Lung (tissue), 11 donors: ENCODE measurements at regions not wholly inside any gene's neighbourhood (a gene's known extent, or its start where the extent isn't known, plus 50 kb on each side); places are given as distances from the start of the nearest gene placed in this dataset.

Experiments used
- ATAC-seq: fragments of 200-7000 bp; cut with Tn5 transposase; one replicate; pipeline ENCODE4 v1.9.1; 2020; ENCODE audit warnings: moderate number of reproducible peaks; ENCODE audit not compliant: insufficient read depth, low FRiP score
- DNase-seq, 3 donors: peaks; one replicate each; pipeline ENCODE4 v3.0.0-alpha.2; 2013 to 2017
- H3K27ac ChIP-seq, 2 donors: one replicate each; pipeline ENCODE4 v1.5.1; 2013; ENCODE audit warnings: mild to moderate bottlenecking in 2 of 2, moderate library complexity in 2 of 2, control low read depth in 1 of 2, inconsistent platforms in 1 of 2, low read depth in 1 of 2, low read length in 1 of 2
- H3K27me3 ChIP-seq, 3 donors: one replicate each; pipeline ENCODE4 v1.5.1; 2013; ENCODE audit warnings: low read length in 2 of 3; ENCODE audit not compliant: control insufficient read depth in 3 of 3, insufficient read depth in 3 of 3
- H3K36me3 ChIP-seq, 4 donors: one replicate each; pipeline ENCODE4 v1.5.1; 2013; ENCODE audit warnings: low read length in 4 of 4, mild to moderate bottlenecking in 1 of 4, moderate library complexity in 1 of 4; ENCODE audit not compliant: control insufficient read depth in 4 of 4, insufficient read depth in 4 of 4
- H3K4me1 ChIP-seq, 5 donors: one replicate each; pipeline ENCODE4 v1.5.1; 2013; ENCODE audit warnings: low read length in 5 of 5, mild to moderate bottlenecking in 2 of 5, moderate library complexity in 1 of 5; ENCODE audit not compliant: control insufficient read depth in 5 of 5, insufficient read depth in 5 of 5
- H3K4me3 ChIP-seq: one replicate; pipeline ENCODE4 v1.5.1; 2013; ENCODE audit warnings: mild to moderate bottlenecking, control low read depth, moderate library complexity
- H3K9ac ChIP-seq, 2 donors: one replicate each; pipeline ENCODE4 v1.5.1; 2013; ENCODE audit warnings: low read length in 2 of 2, control low read depth in 1 of 2; ENCODE audit not compliant: insufficient read depth in 1 of 2
- H3K9me3 ChIP-seq, 4 donors: one replicate each; pipeline ENCODE4 v1.5.1; 2013; ENCODE audit warnings: low read length in 3 of 4, mild to moderate bottlenecking in 1 of 4, moderate library complexity in 1 of 4; ENCODE audit not compliant: control insufficient read depth in 4 of 4, insufficient read depth in 3 of 4
- CTCF ChIP-seq: IDR thresholded peaks from 2 replicates; pipeline ENCODE4 v1.5.1; 2012; ENCODE audit warnings: mild to moderate bottlenecking; ENCODE audit errors: control extremely low read depth, extremely low read depth
- whole genome bisulfite sequencing, 2 donors: extraction: QIAGEN DNeasy Blood & Tissue Kit; methylation state at CpG; one replicate each; pipeline ENCODE4 v1.1.7; 2013; 5-methylcytosine and 5-hydroxymethylcytosine counted together
- donor health status: control.
- donor health status: control.
- donor health status: Bipolar disorder and iron deficiency.
- donor health status: healthy.
- donor health status: DM: yes; HTN: yes; CAD: no.

DNA sequence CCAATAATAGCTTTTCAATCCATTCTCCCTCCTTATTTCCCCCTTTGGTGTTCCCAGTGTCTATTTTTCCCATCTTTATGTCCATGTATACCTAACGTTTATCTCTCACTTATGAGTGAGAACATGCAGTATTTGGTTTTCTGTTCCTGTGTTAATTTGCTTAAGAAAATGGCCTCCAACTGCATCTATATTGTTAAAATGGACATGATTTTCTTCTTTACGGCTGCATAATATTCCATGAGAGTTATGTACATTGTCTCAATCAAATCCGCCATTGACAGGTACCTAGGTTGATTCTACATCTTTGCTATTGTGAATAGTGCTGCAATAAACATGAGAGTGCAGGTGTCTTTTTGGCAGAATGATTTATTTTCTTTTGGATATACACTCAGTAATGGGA, 126.7 kb downstream of the CTH start:
- Histone ChIP-seq H3K4me3 (no peak overlapping the region), H3K27me3 (no peaks in the 10 kb centered on the region), H3K36me3 (no peaks in the 10 kb centered on the region), H3K9ac (no peak overlapping the region), H3K9me3 (no peaks in the 10 kb centered on the region), H3K4me1 (no peaks in the 10 kb centered on the region), H3K27ac (no peak overlapping the region)
- 89 to 91% methylated on average over 3 of the region's 3 CpGs for WGBS, 2 donors
- ATAC-seq (no peak), DNase-seq (no peak)
- no peak for TF ChIP-seq CTCF

GRCh38 chr1:70542030-70542429, 131.0 kb downstream of the CTH start:
- no peak for TF ChIP-seq CTCF
- H3K27me3 ChIP-seq, result no peaks in the 10 kb centered on the region
- no peak overlapping the region for H3K4me3 ChIP-seq
- no peak for DNase-seq
- ATAC-seq, result no peak
- H3K4me1 ChIP-seq, result no peaks in the 10 kb centered on the region
- no peaks in the 10 kb centered on the region for H3K9me3 ChIP-seq
- H3K27ac ChIP-seq, result no peak overlapping the region
- no peaks in the 10 kb centered on the region for H3K36me3 ChIP-seq
- no peak overlapping the region for H3K9ac ChIP-seq

GRCh38 chr1:70542856-70543255, 131.8 kb downstream of the CTH start:
- DNase-seq (no peak), ATAC-seq (no peak)
- no peak overlapping the region for H3K4me3 ChIP-seq
- TF ChIP-seq CTCF, result no peak
- no peaks in the 10 kb centered on the region for H3K4me1 ChIP-seq
- no peak overlapping the region for H3K9ac ChIP-seq
- no peak overlapping the region for H3K27ac ChIP-seq
- no peaks in the 10 kb centered on the region for H3K36me3 ChIP-seq
- 68 to 78% methylated on average over 2 of the region's 2 CpGs for WGBS, 2 donors
- no peaks in the 10 kb centered on the region for H3K27me3 ChIP-seq
- no peaks in the 10 kb centered on the region for H3K9me3 ChIP-seq

DNA sequence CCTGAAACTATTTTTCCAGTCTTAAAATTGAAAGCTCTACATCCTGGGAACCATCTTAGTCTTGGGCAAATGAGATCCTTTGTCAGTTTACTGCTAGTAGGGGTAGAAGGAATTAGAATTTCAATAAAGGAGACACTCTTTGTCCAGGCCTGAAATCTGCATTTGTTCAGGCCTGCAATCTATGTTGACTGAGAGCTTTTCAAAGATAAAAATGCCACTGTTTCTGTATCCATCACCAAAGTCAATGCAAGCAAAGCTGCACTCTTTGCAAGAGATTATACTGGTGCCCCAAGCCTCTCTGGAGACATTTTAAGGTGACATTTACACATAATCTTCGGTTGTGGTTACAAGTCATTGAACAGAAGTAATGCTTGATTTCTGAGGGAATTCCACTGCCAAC, 135.7 kb downstream of the CTH start:
- Histone ChIP-seq H3K4me3 (no peak overlapping the region), H3K27ac (no peak overlapping the region), H3K9ac (no peak overlapping the region), H3K9me3 (no peaks in the 10 kb centered on the region), H3K36me3 (no peaks in the 10 kb centered on the region), H3K4me1 (no peaks in the 10 kb centered on the region), H3K27me3 (peaks cover 0 to 4% (median 0%) of the 10 kb centered on the region in 3 donors)
- TF ChIP-seq CTCF, result no peak
- DNase-seq (no peak), ATAC-seq (no peak)
- 80 to 91% methylated on average over 1 of the region's 1 CpG for WGBS, 2 donors
